Thyroid gland (tissue), 4 donors: ENCODE measurements at regions not wholly inside any gene's neighbourhood (a gene's known extent, or its start where the extent isn't known, plus 50 kb on each side); places are given as distances from the start of the nearest gene placed in this dataset.

ENCODE experiments used
- DNase-seq, 2 donors: peaks; one replicate each; pipeline ENCODE4 v3.0.0-alpha.2; 2019
- H3K27ac ChIP-seq, 3 donors: fragments of 200-600 bp; sonication (generic); 1 replicate in 2 of 3; 2 replicates in 1 of 3; pipeline ENCODE4 v1.5.1; 2016 to 2019; ENCODE audit warnings: mild to moderate bottlenecking in 1 of 3, moderate library complexity in 1 of 3
- H3K27me3 ChIP-seq: fragments of 200-600 bp; sonication (generic); one replicate; pipeline ENCODE4 v1.5.1; 2019
- H3K36me3 ChIP-seq, 2 donors: fragments of 200-600 bp; sonication (generic); one replicate each; pipeline ENCODE4 v1.5.1; 2016 to 2019
- H3K4me1 ChIP-seq, 2 donors: fragments of 200-600 bp; sonication (generic); one replicate each; pipeline ENCODE4 v1.5.1; 2017 to 2019
- H3K4me3 ChIP-seq, 3 donors: fragments of 200-600 bp; sonication (generic); replicated peaks in 1 of 3; 1 replicate in 2 of 3; 2 replicates in 1 of 3; pipeline ENCODE4 v1.5.1; 2016; ENCODE audit warnings: mild to moderate bottlenecking in 1 of 3
- H3K9me3 ChIP-seq: fragments of 200-600 bp; sonication (generic); one replicate; pipeline ENCODE4 v1.5.1; 2017
- CTCF ChIP-seq, 6 experiments: fragments of 200-600 bp in 3 of 6; fragments of 450-650 bp in 3 of 6; sonication (generic) in 3 of 6; IDR thresholded peaks; one replicate each; pipeline ENCODE4 v1.5.1; 2016 to 2019; ENCODE audit warnings: antibody characterized with exemption in 6 of 6, mild to moderate bottlenecking in 2 of 6, inconsistent platforms in 1 of 6, moderate library complexity in 1 of 6
- POLR2A ChIP-seq, 2 donors: fragments of 450-650 bp; IDR thresholded peaks; one replicate each; pipeline ENCODE4 v1.6.1; 2017; ENCODE audit warnings: antibody characterized with exemption in 2 of 2, mild to moderate bottlenecking in 2 of 2, moderate library complexity in 1 of 2
- WGBS, 2 donors: methylation state at CpG; one replicate each; pipeline ENCODE4 v1.1.5; 2017; 5-methylcytosine and 5-hydroxymethylcytosine counted together
- intact Hi-C: fragments of 100-400 bp; cut with DNase I; formaldehyde crosslinking; loops from one replicate; pipeline ENCODE4 v1.15.1; 2023

DNA sequence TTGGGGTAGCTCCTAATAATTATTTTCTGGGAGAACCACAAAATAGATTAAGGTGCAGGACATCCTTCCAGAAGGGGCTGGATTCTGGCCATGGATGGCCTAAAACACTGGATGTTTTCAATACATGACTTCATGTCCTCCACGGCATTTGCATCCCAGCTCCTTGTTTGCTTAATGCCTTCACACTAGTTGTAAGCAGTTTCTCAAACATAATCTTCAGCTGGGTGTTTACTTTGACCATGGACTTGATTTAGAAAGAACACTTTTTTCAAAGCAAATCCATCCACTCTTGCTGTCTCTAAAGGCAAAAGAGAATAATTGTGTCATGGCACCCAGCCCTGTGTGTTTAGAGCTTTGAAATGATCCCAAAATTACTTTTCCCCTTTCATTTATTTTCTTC lies 82.5 kb upstream of the GSX1 start:
- no peaks in the 10 kb centered on the region for H3K4me1 ChIP-seq
- no peaks in the 10 kb centered on the region for H3K27me3 ChIP-seq
- TF ChIP-seq CTCF (IDR thresholded peaks at IDR 0.05) = no peak
- TF ChIP-seq POLR2A (IDR thresholded peaks at IDR 0.05) = no peak
- H3K27ac ChIP-seq = no peak overlapping the region
- no peaks in the 10 kb centered on the region for H3K36me3 ChIP-seq
- no peak overlapping the region for H3K4me3 ChIP-seq
- no peak for DNase-seq
- WGBS, 2 donors = 25 to 32% methylated on average over 1 of the region's 1 CpG
- H3K9me3 ChIP-seq = no peaks in the 10 kb centered on the region
- intact Hi-C loops = no loop called here

DNA sequence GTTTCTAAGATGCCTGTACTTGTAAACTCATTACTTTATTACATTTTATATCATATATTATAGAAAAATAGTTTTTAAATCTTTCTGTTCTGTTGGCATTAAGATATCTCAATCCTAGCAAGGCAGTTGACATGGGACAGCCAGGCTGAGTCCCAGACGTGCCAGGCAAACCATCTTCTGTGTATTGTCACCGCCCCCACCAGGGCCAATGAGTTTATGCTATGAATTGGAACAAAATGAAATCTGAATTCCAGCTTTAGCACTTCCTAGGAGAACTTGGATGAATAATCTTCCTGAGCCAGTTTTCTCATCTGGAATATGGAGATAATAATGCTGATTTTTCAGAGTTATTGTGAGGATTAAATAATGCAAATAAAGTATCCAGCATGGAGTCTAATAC lies 79.9 kb upstream of the GSX1 start:
- 41 to 52% methylated on average over 2 of the region's 2 CpGs for WGBS, 2 donors
- intact Hi-C loops = no loop called here
- peak; percentile 17 to 42 for DNase-seq
- H3K27ac ChIP-seq = no peak overlapping the region
- TF ChIP-seq CTCF (IDR thresholded peaks at IDR 0.05) (peak in 1 of 6 experiments; percentile 43), POLR2A (IDR thresholded peaks at IDR 0.05) (no peak)
- H3K36me3 ChIP-seq = no peaks in the 10 kb centered on the region
- H3K4me1 ChIP-seq = no peaks in the 10 kb centered on the region
- H3K27me3 ChIP-seq = no peaks in the 10 kb centered on the region
- no peaks in the 10 kb centered on the region for H3K9me3 ChIP-seq
- no peak overlapping the region for H3K4me3 ChIP-seq

DNA sequence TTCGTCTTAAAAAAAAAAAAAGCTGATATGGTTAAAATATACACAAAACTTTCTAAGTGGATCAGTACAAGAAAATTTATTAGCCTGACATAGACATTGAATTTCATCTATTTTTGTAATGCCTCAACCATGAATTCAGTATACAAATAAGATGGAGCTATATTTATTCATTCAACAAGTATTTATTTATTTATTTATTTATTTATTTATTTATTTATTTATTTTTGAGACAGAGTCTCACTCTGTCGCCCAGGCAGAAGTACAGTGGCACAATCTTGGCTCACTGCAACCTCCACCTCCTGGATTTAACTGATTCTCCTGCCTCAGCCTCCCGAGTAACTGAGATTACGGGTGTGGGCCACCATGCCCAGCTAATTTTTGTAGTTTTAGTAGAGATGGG lies 78.5 kb upstream of the GSX1 start:
- intact Hi-C loops = no loop called here
- 94 to 96% methylated on average over 4 of the region's 4 CpGs for WGBS, 2 donors
- no peak overlapping the region for H3K27ac ChIP-seq
- DNase-seq = no peak
- no peaks in the 10 kb centered on the region for H3K27me3 ChIP-seq
- H3K36me3 ChIP-seq = no peaks in the 10 kb centered on the region
- H3K9me3 ChIP-seq = no peaks in the 10 kb centered on the region
- H3K4me1 ChIP-seq = no peaks in the 10 kb centered on the region
- H3K4me3 ChIP-seq = no peak overlapping the region
- no peak for TF ChIP-seq POLR2A (IDR thresholded peaks at IDR 0.05)
- TF ChIP-seq CTCF (IDR thresholded peaks at IDR 0.05) = no peak

DNA sequence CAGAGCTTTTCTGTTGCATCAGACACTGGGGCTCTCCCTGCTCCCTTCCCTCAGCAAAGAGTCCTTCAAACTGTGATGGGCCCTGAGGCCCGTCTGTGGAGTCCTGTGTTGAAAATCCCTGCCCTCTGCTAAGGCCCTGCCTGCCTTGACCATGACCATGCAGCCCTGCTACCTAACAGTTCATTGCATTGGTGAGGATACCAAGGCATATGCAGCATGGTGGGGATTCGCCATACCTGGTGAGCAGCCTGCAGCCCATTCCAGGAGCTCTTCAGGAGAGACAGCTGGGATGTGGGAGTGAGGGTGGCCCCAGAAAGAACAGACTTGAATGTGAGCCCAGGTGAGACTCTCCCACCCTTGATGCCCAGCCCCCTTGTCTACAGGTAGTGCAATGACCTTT lies 70.6 kb upstream of the GSX1 start:
- Histone ChIP-seq H3K27me3 (no peaks in the 10 kb centered on the region), H3K4me1 (no peaks in the 10 kb centered on the region), H3K4me3 (no peak overlapping the region), H3K9me3 (no peaks in the 10 kb centered on the region), H3K27ac (no peak overlapping the region), H3K36me3 (no peaks in the 10 kb centered on the region)
- TF ChIP-seq POLR2A (IDR thresholded peaks at IDR 0.05) = no peak
- TF ChIP-seq CTCF (IDR thresholded peaks at IDR 0.05) = no peak
- DNase-seq = no peak
- 77 to 85% methylated on average over 2 of the region's 2 CpGs for WGBS, 2 donors
- intact Hi-C loops = no loop called here

- no peak for TF ChIP-seq POLR2A (IDR thresholded peaks at IDR 0.05)
- no peak for TF ChIP-seq CTCF (IDR thresholded peaks at IDR 0.05)
- no peak overlapping the region for H3K27ac ChIP-seq
- 28 to 37% methylated on average over 6 of the region's 6 CpGs for WGBS, 2 donors
- H3K36me3 ChIP-seq = no peaks in the 10 kb centered on the region
- no peaks in the 10 kb centered on the region for H3K27me3 ChIP-seq
- DNase-seq = no peak
- intact Hi-C loops = no loop called here
- no peaks in the 10 kb centered on the region for H3K9me3 ChIP-seq
- H3K4me3 ChIP-seq = no peak overlapping the region
- no peaks in the 10 kb centered on the region for H3K4me1 ChIP-seq
Observed at GRCh38 chr13:27728271-27728670, 64.0 kb upstream of the GSX1 start.
